ENCODE measurements at regions not wholly inside any gene's neighbourhood (a gene's known extent, or its start where the extent isn't known, plus 50 kb on each side); places are given as distances from the start of the nearest gene placed in this dataset.
"Not testable (repeated sequence)": the region's sequence is repeated elsewhere in the genome, so short reads cannot be mapped to it uniquely, and the experiment has no call there.

- POLR2A ChIA-PET: no interaction called here
Measured at GRCh38 chr6:139730340-139730974, 356.0 kb upstream of the CITED2 start.

GRCh38 chr6:139728876-139729427 lies 354.5 kb upstream of the CITED2 start:
- no peak for ATAC-seq
- Mint-ChIP-seq H3K4me3 (no peak overlapping the region), H3K27me3 (no peaks in the 10 kb centered on the region), H3K9me3 (ENCODE audit: low read depth) (no peaks in the 10 kb centered on the region), H3K4me1 (no peaks in the 10 kb centered on the region), H3K36me3 (ENCODE audit: low read depth) (no peaks in the 10 kb centered on the region), H3K27ac (no peak overlapping the region)
- ChIA-PET CTCF (no interaction called here), POLR2A (no interaction called here)
- intact Hi-C loops (cut with DNase I, micrococcal nuclease): no loop called here
- DNase-seq: no peak

More at GRCh38 chr6:139730340-139730974, 356.0 kb upstream of the CITED2 start:
- CTCF ChIA-PET: no interaction called here
- Mint-ChIP-seq H3K9me3 (ENCODE audit: low read depth) (no peaks in the 10 kb centered on the region), H3K27me3 (no peaks in the 10 kb centered on the region), H3K36me3 (ENCODE audit: low read depth) (no peaks in the 10 kb centered on the region), H3K4me1 (no peaks in the 10 kb centered on the region), H3K27ac (no peak overlapping the region), H3K4me3 (no peak overlapping the region)
- DNase-seq: no peak
- no peak for ATAC-seq
- intact Hi-C loops (cut with DNase I, micrococcal nuclease): no loop called here

GRCh38 chr6:139726272-139726671 lies 351.8 kb upstream of the CITED2 start:
- CTCF ChIA-PET; intact Hi-C loops (cut with DNase I, micrococcal nuclease); H3K36me3 Mint-ChIP-seq (ENCODE audit: low read depth); DNase-seq; ATAC-seq; POLR2A ChIA-PET; H3K4me3 Mint-ChIP-seq; H3K9me3 Mint-ChIP-seq (ENCODE audit: low read depth); H3K27me3 Mint-ChIP-seq; H3K27ac Mint-ChIP-seq; H3K4me1 Mint-ChIP-seq: not testable (repeated sequence)

GRCh38 chr6:139722530-139722929 lies 348.1 kb upstream of the CITED2 start:
- no peaks in the 10 kb centered on the region for H3K9me3 Mint-ChIP-seq (ENCODE audit: low read depth)
- H3K4me3 Mint-ChIP-seq: no peak overlapping the region
- H3K27me3 Mint-ChIP-seq: no peaks in the 10 kb centered on the region
- intact Hi-C loops (cut with DNase I, micrococcal nuclease): no loop called here
- DNase-seq: no peak
- no peak for ATAC-seq
- H3K4me1 Mint-ChIP-seq: no peaks in the 10 kb centered on the region
- H3K27ac Mint-ChIP-seq: no peak overlapping the region
- ChIA-PET POLR2A (no interaction called here), CTCF (interaction anchor here (1.4 kb wide), 1 partner anchor 131 kb away, joined by 3 read pairs; no protein-coding TSS in a partner anchor)
- H3K36me3 Mint-ChIP-seq (ENCODE audit: low read depth): no peaks in the 10 kb centered on the region

GRCh38 chr6:139721954-139722353 lies 347.5 kb upstream of the CITED2 start:
- H3K27me3 Mint-ChIP-seq: no peaks in the 10 kb centered on the region
- no peak overlapping the region for H3K27ac Mint-ChIP-seq
- intact Hi-C loops (cut with DNase I, micrococcal nuclease): no loop called here
- H3K4me3 Mint-ChIP-seq: no peak overlapping the region
- ChIA-PET POLR2A (no interaction called here), CTCF (interaction anchor here (1.4 kb wide), 1 partner anchor 132 kb away, joined by 3 read pairs; no protein-coding TSS in a partner anchor)
- H3K36me3 Mint-ChIP-seq (ENCODE audit: low read depth): no peaks in the 10 kb centered on the region
- no peak for DNase-seq
- H3K9me3 Mint-ChIP-seq (ENCODE audit: low read depth): no peaks in the 10 kb centered on the region
- ATAC-seq: no peak
- no peaks in the 10 kb centered on the region for H3K4me1 Mint-ChIP-seq

- DNase-seq: no peak
- Mint-ChIP-seq H3K27me3 (peaks cover 8% of the 10 kb centered on the region), H3K4me1 (no peaks in the 10 kb centered on the region), H3K36me3 (ENCODE audit: low read depth) (no peaks in the 10 kb centered on the region), H3K9me3 (ENCODE audit: low read depth) (no peaks in the 10 kb centered on the region), H3K27ac (no peak overlapping the region), H3K4me3 (no peak overlapping the region)
- ChIA-PET CTCF (no interaction called here), POLR2A (no interaction called here)
- no peak for ATAC-seq
- intact Hi-C loops (cut with DNase I, micrococcal nuclease): no loop called here
Measured at GRCh38 chr6:139713900-139714506, 339.6 kb upstream of the CITED2 start.

GRCh38 chr6:139713424-139713823 lies 339.0 kb upstream of the CITED2 start:
- no peak overlapping the region for H3K27ac Mint-ChIP-seq
- intact Hi-C loops (cut with DNase I, micrococcal nuclease): no loop called here
- H3K9me3 Mint-ChIP-seq (ENCODE audit: low read depth): no peaks in the 10 kb centered on the region
- POLR2A ChIA-PET: no interaction called here
- CTCF ChIA-PET: no interaction called here
- H3K4me3 Mint-ChIP-seq: no peak overlapping the region
- no peaks in the 10 kb centered on the region for H3K36me3 Mint-ChIP-seq (ENCODE audit: low read depth)
- peaks cover 8% of the 10 kb centered on the region for H3K27me3 Mint-ChIP-seq
- no peaks in the 10 kb centered on the region for H3K4me1 Mint-ChIP-seq
- DNase-seq (no peak), ATAC-seq (no peak)

GRCh38 chr6:139712830-139713229 lies 338.4 kb upstream of the CITED2 start:
- no peaks in the 10 kb centered on the region for H3K4me1 Mint-ChIP-seq
- H3K27ac Mint-ChIP-seq: no peak overlapping the region
- ATAC-seq (no peak), DNase-seq (no peak)
- ChIA-PET CTCF (no interaction called here), POLR2A (no interaction called here)
- intact Hi-C loops (cut with DNase I, micrococcal nuclease): no loop called here
- H3K4me3 Mint-ChIP-seq: no peak overlapping the region
- H3K36me3 Mint-ChIP-seq (ENCODE audit: low read depth): no peaks in the 10 kb centered on the region
- H3K9me3 Mint-ChIP-seq (ENCODE audit: low read depth): no peaks in the 10 kb centered on the region
- peaks cover 8% of the 10 kb centered on the region for H3K27me3 Mint-ChIP-seq

- CTCF ChIA-PET: interaction anchor here (0.6 to 0.7 kb wide), 2 partner anchors 278 to 979 kb away, joined by 3 read pairs; no protein-coding TSS in a partner anchor
- H3K27me3 Mint-ChIP-seq: peaks cover 8% of the 10 kb centered on the region
- no peak overlapping the region for H3K4me3 Mint-ChIP-seq
- H3K27ac Mint-ChIP-seq: no peak overlapping the region
- no peaks in the 10 kb centered on the region for H3K36me3 Mint-ChIP-seq (ENCODE audit: low read depth)
- POLR2A ChIA-PET: no interaction called here
- H3K4me1 Mint-ChIP-seq: no peaks in the 10 kb centered on the region
- DNase-seq: no peak
- intact Hi-C loops (cut with DNase I, micrococcal nuclease): no loop called here
- ATAC-seq: no peak
- no peaks in the 10 kb centered on the region for H3K9me3 Mint-ChIP-seq (ENCODE audit: low read depth)
Measured at GRCh38 chr6:139711804-139712585, 337.5 kb upstream of the CITED2 start.

- no peak for ATAC-seq
- H3K4me1 Mint-ChIP-seq: no peaks in the 10 kb centered on the region
- no peaks in the 10 kb centered on the region for H3K36me3 Mint-ChIP-seq (ENCODE audit: low read depth)
Measured at GRCh38 chr6:139710556-139710955, 336.1 kb upstream of the CITED2 start.

GRCh38 chr6:139708337-139709199 lies 334.1 kb upstream of the CITED2 start:
- Mint-ChIP-seq H3K27me3 (peaks cover 2% of the 10 kb centered on the region), H3K4me1 (no peaks in the 10 kb centered on the region), H3K36me3 (ENCODE audit: low read depth) (no peaks in the 10 kb centered on the region), H3K4me3 (no peak overlapping the region), H3K9me3 (ENCODE audit: low read depth) (no peaks in the 10 kb centered on the region), H3K27ac (no peak overlapping the region)
- DNase-seq: no peak
- no peak for ATAC-seq
- ChIA-PET POLR2A (no interaction called here), CTCF (interaction anchor here (0.6 to 1.5 kb wide), 2 partner anchors 12 to 795 kb away, joined by 3 to 4 read pairs; no protein-coding TSS in a partner anchor)
- intact Hi-C loops (cut with DNase I, micrococcal nuclease): no loop called here

More at GRCh38 chr6:139710556-139710955, 336.1 kb upstream of the CITED2 start:
- ChIA-PET CTCF (interaction anchor here (0.6 kb wide), 1 partner anchor 27 kb away, joined by 3 read pairs; no protein-coding TSS in a partner anchor), POLR2A (no interaction called here)
- Mint-ChIP-seq H3K4me3 (no peak overlapping the region), H3K9me3 (ENCODE audit: low read depth) (no peaks in the 10 kb centered on the region), H3K27me3 (peaks cover 8% of the 10 kb centered on the region), H3K27ac (no peak overlapping the region)
- DNase-seq: no peak
- intact Hi-C loops (cut with DNase I, micrococcal nuclease): no loop called here
